IMR-90 (cell line): ENCODE measurements at regions not wholly inside any gene's neighbourhood (a gene's known extent, or its start where the extent isn't known, plus 50 kb on each side); places are given as distances from the start of the nearest gene placed in this dataset.

ENCODE experiments used
- ATAC-seq: fragments of 200-7000 bp; cut with Tn5 transposase; 2 replicates; pipeline ENCODE4 v1.9.1; 2020; ENCODE audit warnings: low read depth, mild to moderate bottlenecking, moderate library complexity
- BruUV-seq: library from RNA; stranded (reverse); fragments of 400-500 nt; replicated peaks from 2 replicates; lab custom pipeline; 2021; lab: Mats Ljungman, UMichigan
- CTCF ChIA-PET: fragments of 300-600 bp; formaldehyde crosslinking; extraction: SDS; loops from one replicate; lab custom pipeline; 2021; ENCODE audit warnings: antibody characterized with exemption; lab: Yijun Ruan, JAX
- POLR2A ChIA-PET: fragments of 300-600 bp; sonication (Branson Sonifier 250); formaldehyde crosslinking; loops from one replicate; lab custom pipeline; 2022; ENCODE audit warnings: antibody characterized with exemption; ENCODE audit not compliant: unreplicated experiment; lab: Charles Lee
- DNase-seq: peaks from one replicate; pipeline ENCODE4 v3.0.0; 2013
- H2AFZ ChIP-seq: replicated peaks from 2 replicates; pipeline ENCODE3; 2013; ENCODE audit warnings: low read length, mild to moderate bottlenecking; ENCODE audit not compliant: poor library complexity
- H2AK5ac ChIP-seq: 2 replicates; pipeline ENCODE4 v1.6.1; 2013; ENCODE audit warnings: low read depth, low read length, inconsistent platforms
- H2AK9ac ChIP-seq: replicated peaks from 2 replicates; pipeline ENCODE3; 2013; ENCODE audit warnings: mild to moderate bottlenecking, low read depth, low read length, moderate library complexity; ENCODE audit not compliant: poor library complexity
- H2BK120ac ChIP-seq: 2 replicates; pipeline ENCODE4 v1.6.1; 2013; ENCODE audit warnings: low read depth, low read length, inconsistent platforms
- H2BK15ac ChIP-seq: 3 replicates; pipeline ENCODE4 v1.6.1; 2013; ENCODE audit warnings: low read depth, low read length, inconsistent platforms
- H2BK20ac ChIP-seq: 2 replicates; pipeline ENCODE4 v1.6.1; 2013; ENCODE audit warnings: low read depth, mild to moderate bottlenecking, inconsistent platforms, low read length, moderate library complexity
- H2BK5ac ChIP-seq: 2 replicates; pipeline ENCODE4 v1.6.1; 2013; ENCODE audit warnings: mild to moderate bottlenecking, low read depth, low read length, inconsistent platforms; ENCODE audit not compliant: poor library complexity, severe bottlenecking
- H3K14ac ChIP-seq: replicated peaks from 2 replicates; pipeline ENCODE4 v1.6.1; 2013; ENCODE audit warnings: low read depth, low read length, inconsistent platforms
- H3K18ac ChIP-seq: 2 replicates; pipeline ENCODE4 v1.6.1; 2013; ENCODE audit warnings: low read depth, low read length, control low read depth
- H3K23ac ChIP-seq: 2 replicates; pipeline ENCODE4 v1.6.1; 2013; ENCODE audit warnings: low read depth, low read length, inconsistent platforms
- H3K27ac ChIP-seq: 2 replicates; pipeline ENCODE4 v1.5.1; 2013; ENCODE audit warnings: mild to moderate bottlenecking, control low read depth, low read length; ENCODE audit not compliant: insufficient read depth
- H3K27me3 ChIP-seq: 2 replicates; pipeline ENCODE4 v1.6.1; 2013; ENCODE audit warnings: low read length; ENCODE audit not compliant: control insufficient read depth, insufficient read depth
- H3K36me3 ChIP-seq: 2 replicates; pipeline ENCODE4 v1.6.1; 2013; ENCODE audit warnings: low read length, mixed read lengths; ENCODE audit not compliant: control insufficient read depth, insufficient read depth
- H3K4ac ChIP-seq: 2 replicates; pipeline ENCODE4 v1.6.1; 2013; ENCODE audit warnings: low read depth, low read length, inconsistent platforms
- H3K4me1 ChIP-seq: 2 replicates; pipeline ENCODE4 v1.6.1; 2013; ENCODE audit warnings: low read length, mixed read lengths; ENCODE audit not compliant: control insufficient read depth, insufficient read depth
- H3K4me2 ChIP-seq: 2 replicates; pipeline ENCODE4 v1.6.1; 2013; ENCODE audit warnings: low read depth, mild to moderate bottlenecking, control low read depth, low read length, moderate library complexity
- H3K4me3 ChIP-seq: 2 replicates; pipeline ENCODE4 v1.5.1; 2013; ENCODE audit warnings: low read depth, mild to moderate bottlenecking, control low read depth, low read length, moderate library complexity; ENCODE audit not compliant: insufficient read depth
- H3K56ac ChIP-seq: 2 replicates; pipeline ENCODE4 v1.6.1; 2013; ENCODE audit warnings: low read length, inconsistent platforms; ENCODE audit not compliant: insufficient read depth; ENCODE audit errors: extremely low read depth
- H3K79me1 ChIP-seq, 2 experiments: 2 replicates each; pipeline ENCODE4 v1.6.1; 2013; ENCODE audit warnings: low read length in 2 of 2, inconsistent platforms in 1 of 2, low read depth in 1 of 2
- H3K9ac ChIP-seq: 2 replicates; pipeline ENCODE4 v1.6.1; 2013; ENCODE audit warnings: low read depth, low read length, control low read depth
- H3K9me1 ChIP-seq: 2 replicates; pipeline ENCODE4 v1.6.1; 2013; ENCODE audit warnings: low read length, inconsistent platforms; ENCODE audit not compliant: insufficient read depth
- H3K9me3 ChIP-seq: 2 replicates; pipeline ENCODE4 v1.6.1; 2013; ENCODE audit warnings: low read length; ENCODE audit not compliant: control insufficient read depth, insufficient read depth
- H4K20me1 ChIP-seq: 2 replicates; pipeline ENCODE4 v1.6.1; 2013; ENCODE audit warnings: low read length, inconsistent platforms; ENCODE audit not compliant: insufficient read depth
- H4K5ac ChIP-seq: 2 replicates; pipeline ENCODE4 v1.6.1; 2013; ENCODE audit warnings: mild to moderate bottlenecking, low read depth, low read length, control low read depth
- H4K8ac ChIP-seq, 2 experiments: 2 replicates each; pipeline ENCODE4 v1.6.1; 2013; ENCODE audit warnings: low read depth in 2 of 2, low read length in 2 of 2, control low read depth in 1 of 2, inconsistent platforms in 1 of 2
- H4K91ac ChIP-seq: 2 replicates; pipeline ENCODE4 v1.6.1; 2013; ENCODE audit warnings: low read depth, low read length, inconsistent platforms; ENCODE audit not compliant: insufficient read depth
- BHLHE40 ChIP-seq: fragments of 150-350 bp; IDR thresholded peaks from 2 replicates; pipeline ENCODE4 v1.6.1; 2016; ENCODE audit warnings: mild to moderate bottlenecking, low read depth, low read length
- CEBPB ChIP-seq: IDR thresholded peaks from 2 replicates; pipeline ENCODE4 v1.6.1; 2012; ENCODE audit warnings: low read depth, low read length, improper control_type of control experiment
- CHD1 ChIP-seq: IDR thresholded peaks from 2 replicates; pipeline ENCODE4 v1.6.1; 2012; ENCODE audit warnings: low read depth, low read length, improper control_type of control experiment
- MAFK ChIP-seq: IDR thresholded peaks from 2 replicates; pipeline ENCODE4 v1.6.1; 2012; ENCODE audit warnings: low read depth, low read length, improper control_type of control experiment
- MXI1 ChIP-seq: IDR thresholded peaks from 2 replicates; pipeline ENCODE4 v1.6.1; 2012; ENCODE audit warnings: low read depth, mild to moderate bottlenecking, low read length, moderate library complexity, borderline replicate concordance
- RCOR1 ChIP-seq: IDR thresholded peaks from 2 replicates; pipeline ENCODE4 v1.6.1; 2012; ENCODE audit warnings: mild to moderate bottlenecking, low read length, improper control_type of control experiment; ENCODE audit not compliant: insufficient replicate concordance
- RFX5 ChIP-seq: IDR thresholded peaks from 2 replicates; pipeline ENCODE4 v1.8.0; 2012; ENCODE audit warnings: low read depth, mild to moderate bottlenecking, low read length, moderate library complexity
- WGBS, 2 experiments: methylation state at CpG; one replicate each; pipeline versions ENCODE4 v1.1.5 to v1.1.7; 2013; ENCODE audit warnings: missing lambda C conversion rate in 2 of 2; ENCODE audit not compliant: insufficient read length in 1 of 2; ENCODE audit errors: extremely low coverage in 2 of 2; 5-methylcytosine and 5-hydroxymethylcytosine counted together
- dilution Hi-C: fragments of 300-500 bp; cut with HindIII; formaldehyde crosslinking; loops from one replicate; pipeline ENCODE4 v1.14.3; 2018; ENCODE audit warnings: low sequenced_read_pairs; ENCODE audit not compliant: unreplicated experiment
- in situ Hi-C: fragments of 300-500 bp; cut with MboI; formaldehyde crosslinking; loops from 3 replicates; pipeline ENCODE4 v1.14.3; 2019; ENCODE audit warnings: low sequenced_read_pairs, inconsistent platforms, mixed read lengths
- intact Hi-C: fragments of 100-400 bp; cut with micrococcal nuclease; formaldehyde crosslinking; loops from 2 replicates; pipeline ENCODE4 v1.10.0; 2022
- TF ChIP-seq, protein P1 (sequence below): fragments of 150-350 bp; IDR thresholded peaks from 2 replicates; pipeline ENCODE4 v1.6.1; 2016; ENCODE audit warnings: low read depth, mild to moderate bottlenecking, low read length, moderate library complexity, borderline replicate concordance

DNA sequence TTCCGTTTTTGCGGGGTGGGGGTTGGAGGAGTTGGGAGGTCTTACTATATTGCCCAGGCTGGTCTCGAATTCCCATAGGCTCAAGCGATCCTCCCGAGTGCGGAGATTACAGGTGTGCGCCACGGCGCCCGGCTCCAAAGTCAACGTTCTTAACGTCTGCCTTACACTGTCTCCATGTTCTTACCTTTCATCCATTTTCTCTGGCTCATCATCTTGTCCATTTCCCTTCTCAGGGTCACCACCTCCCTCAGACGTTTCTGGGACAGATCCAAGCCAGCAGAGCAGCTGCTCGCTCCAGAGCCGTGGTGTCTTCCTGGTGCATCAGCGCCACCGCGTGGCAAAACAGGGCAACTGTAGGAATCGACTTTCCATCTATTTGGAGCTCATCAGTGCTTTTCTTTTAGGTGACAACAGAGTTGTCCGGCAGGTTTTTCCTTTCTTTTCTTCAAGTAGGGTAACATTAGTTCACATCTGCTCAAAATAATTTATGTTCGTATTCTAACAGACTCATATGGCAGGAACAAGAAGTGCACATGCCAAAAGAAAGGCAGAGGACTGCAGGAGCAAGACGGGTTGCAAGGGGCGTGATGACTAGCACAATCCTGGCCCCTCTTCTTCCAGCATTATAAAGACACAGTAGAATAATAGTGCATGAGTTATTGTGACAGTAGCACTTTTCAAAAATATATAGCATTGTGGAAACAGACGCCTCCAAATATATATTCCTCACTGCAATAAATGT is 103.1 kb upstream of the ABCC4 start (continued):
- TF ChIP-seq, protein P1, sequence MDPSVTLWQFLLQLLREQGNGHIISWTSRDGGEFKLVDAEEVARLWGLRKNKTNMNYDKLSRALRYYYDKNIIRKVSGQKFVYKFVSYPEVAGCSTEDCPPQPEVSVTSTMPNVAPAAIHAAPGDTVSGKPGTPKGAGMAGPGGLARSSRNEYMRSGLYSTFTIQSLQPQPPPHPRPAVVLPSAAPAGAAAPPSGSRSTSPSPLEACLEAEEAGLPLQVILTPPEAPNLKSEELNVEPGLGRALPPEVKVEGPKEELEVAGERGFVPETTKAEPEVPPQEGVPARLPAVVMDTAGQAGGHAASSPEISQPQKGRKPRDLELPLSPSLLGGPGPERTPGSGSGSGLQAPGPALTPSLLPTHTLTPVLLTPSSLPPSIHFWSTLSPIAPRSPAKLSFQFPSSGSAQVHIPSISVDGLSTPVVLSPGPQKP, result no peak

DNA sequence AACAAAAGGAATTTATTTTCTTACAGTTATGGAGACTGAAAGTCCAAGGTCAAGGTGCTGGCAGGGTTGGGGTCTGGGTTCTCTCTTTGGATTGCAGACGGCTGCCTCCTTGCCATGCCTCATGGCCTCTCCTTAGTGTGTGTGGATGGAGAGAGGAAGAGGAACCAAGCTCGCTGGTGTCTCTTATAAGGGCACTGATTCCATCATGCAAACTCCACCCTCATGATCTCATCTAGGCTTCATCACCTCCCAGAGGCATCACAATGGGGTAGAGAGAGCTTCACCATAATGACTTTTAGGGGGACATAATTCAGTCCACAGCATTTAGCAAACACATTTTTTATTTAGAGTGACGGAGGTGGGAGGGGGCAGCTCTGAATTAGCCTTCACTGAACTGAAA is 104.9 kb upstream of the ABCC4 start:
- no peak overlapping the region for H3K56ac ChIP-seq
- no peak overlapping the region for H3K4me2 ChIP-seq
- H4K20me1 ChIP-seq, result no peaks in the 10 kb centered on the region
- no peak overlapping the region for H4K8ac ChIP-seq
- H3K9ac ChIP-seq, result no peak overlapping the region
- no peak overlapping the region for H3K18ac ChIP-seq
- H3K4ac ChIP-seq, result no peak overlapping the region
- in situ Hi-C loops, result loop anchor here (25.0 kb wide), 1 partner anchor 744 kb away; no protein-coding TSS in a partner anchor
- H3K27ac ChIP-seq, result no peak overlapping the region
- H4K91ac ChIP-seq, result no peak overlapping the region
- no peak overlapping the region for H2BK120ac ChIP-seq
- no peak overlapping the region for H2BK15ac ChIP-seq
- dilution Hi-C loops, result no loop called here
- no peak overlapping the region for H2AK5ac ChIP-seq
- ATAC-seq, result peak; percentile 10; the same call in 1 of the 2 replicates
- H2AFZ ChIP-seq, result no peak overlapping the region
- no peak overlapping the region for H3K23ac ChIP-seq
- intact Hi-C loops, result loop anchor here (10.0 kb wide), 1 partner anchor 691 kb away; the partner anchor contains the start of gene SOX21
- no CpG with 5 or more reads among the region's 3 CpGs for WGBS, 2 experiments
- H2AK9ac ChIP-seq, result no peak overlapping the region
- H2BK20ac ChIP-seq, result no peak overlapping the region
- no peak overlapping the region for H3K4me3 ChIP-seq
- peaks cover 3% of the 10 kb centered on the region; the same call in 1 of the 2 replicates for H3K4me1 ChIP-seq
- no peak overlapping the region for H3K14ac ChIP-seq
- no peak overlapping the region for H2BK5ac ChIP-seq
- no peaks in the 10 kb centered on the region for H3K9me1 ChIP-seq
- no peaks in the 10 kb centered on the region for H3K9me3 ChIP-seq
- TF ChIP-seq MAFK (no peak), RFX5 (no peak), RCOR1 (no peak), CEBPB (no peak), CHD1 (no peak), BHLHE40 (no peak), MXI1 (no peak)
- TF ChIP-seq, protein P1, result no peak
- CTCF ChIA-PET, result interaction anchor here (0.6 to 0.7 kb wide), 2 partner anchors 13 to 28 kb away, joined by 4 to 5 read pairs; no protein-coding TSS in a partner anchor
- no peaks in the 10 kb centered on the region for H3K36me3 ChIP-seq
- POLR2A ChIA-PET, result no interaction called here
- no peak for DNase-seq
- peaks cover 4% of the 10 kb centered on the region; the same call in 1 of the 2 replicates for H3K27me3 ChIP-seq
- no peak overlapping the region for H4K5ac ChIP-seq
- no TSS peak for BruUV-seq
- no peaks in the 10 kb centered on the region for H3K79me1 ChIP-seq
